ENCODE measurements at regions not wholly inside any gene's neighbourhood (a gene's known extent, or its start where the extent isn't known, plus 50 kb on each side); places are given as distances from the start of the nearest gene placed in this dataset.

GRCh38 chr13:85519363-85519762 is 279.9 kb downstream of the SLITRK6 start:
- no peak for TF ChIP-seq ZNF317 (CRISPR knock-in tag; IDR thresholded peaks at IDR 0.05; ENCODE audit: borderline replicate concordance, low read depth)
- TF ChIP-seq CTCF (IDR thresholded peaks at IDR 0.05): no peak
- TF ChIP-seq NR2C2 (CRISPR knock-in tag; IDR thresholded peaks at IDR 0.05): no peak
- no peak for TF ChIP-seq NFE2L1 (CRISPR knock-in tag; IDR thresholded peaks at IDR 0.05)
- TF ChIP-seq MAX (CRISPR knock-in tag; IDR thresholded peaks at IDR 0.05): no peak
- no peak for TF ChIP-seq USF2 (CRISPR knock-in tag; IDR thresholded peaks at IDR 0.05)
- no peak for TF ChIP-seq FOXK1 (CRISPR knock-in tag; IDR thresholded peaks at IDR 0.05)
- TF ChIP-seq ZNF138 (CRISPR knock-in tag; conservative IDR thresholded peaks at IDR 0.05): no peak
- TF ChIP-seq FOXJ3 (CRISPR knock-in tag; IDR thresholded peaks at IDR 0.05; ENCODE audit: borderline replicate concordance): no peak
- TF ChIP-seq ZSCAN18 (CRISPR knock-in tag; IDR thresholded peaks at IDR 0.05): no peak
- no peak for TF ChIP-seq RELA (CRISPR knock-in tag; IDR thresholded peaks at IDR 0.05; ENCODE audit: borderline replicate concordance)
- no peak for TF ChIP-seq ERG (CRISPR knock-in tag; IDR thresholded peaks at IDR 0.05)
- no peak for TF ChIP-seq E2F5 (CRISPR knock-in tag; IDR thresholded peaks at IDR 0.05)
